IMR-90 (cell line): ENCODE measurements at regions not wholly inside any gene's neighbourhood (a gene's known extent, or its start where the extent isn't known, plus 50 kb on each side); places are given as distances from the start of the nearest gene placed in this dataset.

Experiments
- ATAC-seq: fragments of 200-7000 bp; cut with Tn5 transposase; 2 replicates; pipeline ENCODE4 v1.9.1; 2020; ENCODE audit warnings: low read depth, mild to moderate bottlenecking, moderate library complexity
- BruUV-seq: library from RNA; stranded (reverse); fragments of 400-500 nt; replicated peaks from 2 replicates; lab custom pipeline; 2021; lab: Mats Ljungman, UMichigan
- CTCF ChIA-PET: fragments of 300-600 bp; formaldehyde crosslinking; extraction: SDS; loops from one replicate; lab custom pipeline; 2021; ENCODE audit warnings: antibody characterized with exemption; lab: Yijun Ruan, JAX
- POLR2A ChIA-PET: fragments of 300-600 bp; sonication (Branson Sonifier 250); formaldehyde crosslinking; loops from one replicate; lab custom pipeline; 2022; ENCODE audit warnings: antibody characterized with exemption; ENCODE audit not compliant: unreplicated experiment; lab: Charles Lee
- DNase-seq: peaks from one replicate; pipeline ENCODE4 v3.0.0; 2013
- H2AFZ ChIP-seq: replicated peaks from 2 replicates; pipeline ENCODE3; 2013; ENCODE audit warnings: low read length, mild to moderate bottlenecking; ENCODE audit not compliant: poor library complexity
- H2AK5ac ChIP-seq: 2 replicates; pipeline ENCODE4 v1.6.1; 2013; ENCODE audit warnings: low read depth, low read length, inconsistent platforms
- H2AK9ac ChIP-seq: replicated peaks from 2 replicates; pipeline ENCODE3; 2013; ENCODE audit warnings: mild to moderate bottlenecking, low read depth, low read length, moderate library complexity; ENCODE audit not compliant: poor library complexity
- H2BK120ac ChIP-seq: 2 replicates; pipeline ENCODE4 v1.6.1; 2013; ENCODE audit warnings: low read depth, low read length, inconsistent platforms
- H2BK15ac ChIP-seq: 3 replicates; pipeline ENCODE4 v1.6.1; 2013; ENCODE audit warnings: low read depth, low read length, inconsistent platforms
- H2BK20ac ChIP-seq: 2 replicates; pipeline ENCODE4 v1.6.1; 2013; ENCODE audit warnings: low read depth, mild to moderate bottlenecking, inconsistent platforms, low read length, moderate library complexity
- H2BK5ac ChIP-seq: 2 replicates; pipeline ENCODE4 v1.6.1; 2013; ENCODE audit warnings: mild to moderate bottlenecking, low read depth, low read length, inconsistent platforms; ENCODE audit not compliant: poor library complexity, severe bottlenecking
- H3K14ac ChIP-seq: replicated peaks from 2 replicates; pipeline ENCODE4 v1.6.1; 2013; ENCODE audit warnings: low read depth, low read length, inconsistent platforms
- H3K18ac ChIP-seq: 2 replicates; pipeline ENCODE4 v1.6.1; 2013; ENCODE audit warnings: low read depth, low read length, control low read depth
- H3K23ac ChIP-seq: 2 replicates; pipeline ENCODE4 v1.6.1; 2013; ENCODE audit warnings: low read depth, low read length, inconsistent platforms
- H3K27ac ChIP-seq: 2 replicates; pipeline ENCODE4 v1.5.1; 2013; ENCODE audit warnings: mild to moderate bottlenecking, control low read depth, low read length; ENCODE audit not compliant: insufficient read depth
- H3K27me3 ChIP-seq: 2 replicates; pipeline ENCODE4 v1.6.1; 2013; ENCODE audit warnings: low read length; ENCODE audit not compliant: control insufficient read depth, insufficient read depth
- H3K36me3 ChIP-seq: 2 replicates; pipeline ENCODE4 v1.6.1; 2013; ENCODE audit warnings: low read length, mixed read lengths; ENCODE audit not compliant: control insufficient read depth, insufficient read depth
- H3K4ac ChIP-seq: 2 replicates; pipeline ENCODE4 v1.6.1; 2013; ENCODE audit warnings: low read depth, low read length, inconsistent platforms
- H3K4me1 ChIP-seq: 2 replicates; pipeline ENCODE4 v1.6.1; 2013; ENCODE audit warnings: low read length, mixed read lengths; ENCODE audit not compliant: control insufficient read depth, insufficient read depth
- H3K4me2 ChIP-seq: 2 replicates; pipeline ENCODE4 v1.6.1; 2013; ENCODE audit warnings: low read depth, mild to moderate bottlenecking, control low read depth, low read length, moderate library complexity
- H3K4me3 ChIP-seq: 2 replicates; pipeline ENCODE4 v1.5.1; 2013; ENCODE audit warnings: low read depth, mild to moderate bottlenecking, control low read depth, low read length, moderate library complexity; ENCODE audit not compliant: insufficient read depth
- H3K56ac ChIP-seq: 2 replicates; pipeline ENCODE4 v1.6.1; 2013; ENCODE audit warnings: low read length, inconsistent platforms; ENCODE audit not compliant: insufficient read depth; ENCODE audit errors: extremely low read depth
- H3K79me1 ChIP-seq, 2 experiments: 2 replicates each; pipeline ENCODE4 v1.6.1; 2013; ENCODE audit warnings: low read length in 2 of 2, inconsistent platforms in 1 of 2, low read depth in 1 of 2
- H3K9ac ChIP-seq: 2 replicates; pipeline ENCODE4 v1.6.1; 2013; ENCODE audit warnings: low read depth, low read length, control low read depth
- H3K9me1 ChIP-seq: 2 replicates; pipeline ENCODE4 v1.6.1; 2013; ENCODE audit warnings: low read length, inconsistent platforms; ENCODE audit not compliant: insufficient read depth
- H3K9me3 ChIP-seq: 2 replicates; pipeline ENCODE4 v1.6.1; 2013; ENCODE audit warnings: low read length; ENCODE audit not compliant: control insufficient read depth, insufficient read depth
- H4K20me1 ChIP-seq: 2 replicates; pipeline ENCODE4 v1.6.1; 2013; ENCODE audit warnings: low read length, inconsistent platforms; ENCODE audit not compliant: insufficient read depth
- H4K5ac ChIP-seq: 2 replicates; pipeline ENCODE4 v1.6.1; 2013; ENCODE audit warnings: mild to moderate bottlenecking, low read depth, low read length, control low read depth
- H4K8ac ChIP-seq, 2 experiments: 2 replicates each; pipeline ENCODE4 v1.6.1; 2013; ENCODE audit warnings: low read depth in 2 of 2, low read length in 2 of 2, control low read depth in 1 of 2, inconsistent platforms in 1 of 2
- H4K91ac ChIP-seq: 2 replicates; pipeline ENCODE4 v1.6.1; 2013; ENCODE audit warnings: low read depth, low read length, inconsistent platforms; ENCODE audit not compliant: insufficient read depth
- BHLHE40 ChIP-seq: fragments of 150-350 bp; IDR thresholded peaks from 2 replicates; pipeline ENCODE4 v1.6.1; 2016; ENCODE audit warnings: mild to moderate bottlenecking, low read depth, low read length
- CEBPB ChIP-seq: IDR thresholded peaks from 2 replicates; pipeline ENCODE4 v1.6.1; 2012; ENCODE audit warnings: low read depth, low read length, improper control_type of control experiment
- CHD1 ChIP-seq: IDR thresholded peaks from 2 replicates; pipeline ENCODE4 v1.6.1; 2012; ENCODE audit warnings: low read depth, low read length, improper control_type of control experiment
- FOS ChIP-seq: fragments of 150-350 bp; IDR thresholded peaks from 2 replicates; pipeline ENCODE4 v1.6.1; 2016; ENCODE audit warnings: low read depth, low read length
- MAFK ChIP-seq: IDR thresholded peaks from 2 replicates; pipeline ENCODE4 v1.6.1; 2012; ENCODE audit warnings: low read depth, low read length, improper control_type of control experiment
- MAZ ChIP-seq: IDR thresholded peaks from 2 replicates; pipeline ENCODE4 v1.6.1; 2012; ENCODE audit warnings: low read depth, mild to moderate bottlenecking, low read length, improper control_type of control experiment, moderate library complexity, borderline replicate concordance
- MXI1 ChIP-seq: IDR thresholded peaks from 2 replicates; pipeline ENCODE4 v1.6.1; 2012; ENCODE audit warnings: low read depth, mild to moderate bottlenecking, low read length, moderate library complexity, borderline replicate concordance
- NFE2L2 ChIP-seq: fragments of 150-350 bp; IDR thresholded peaks from 2 replicates; pipeline ENCODE4 v1.6.1; 2016; ENCODE audit warnings: low read depth, mild to moderate bottlenecking, low read length
- POLR2A ChIP-seq: IDR thresholded peaks from 2 replicates; pipeline ENCODE4 v1.6.1; 2012; ENCODE audit warnings: mild to moderate bottlenecking, low read depth, low read length
- RAD21 ChIP-seq: IDR thresholded peaks from 2 replicates; pipeline ENCODE4 v1.6.1; 2012; ENCODE audit warnings: low read length, improper control_type of control experiment
- RCOR1 ChIP-seq: IDR thresholded peaks from 2 replicates; pipeline ENCODE4 v1.6.1; 2012; ENCODE audit warnings: mild to moderate bottlenecking, low read length, improper control_type of control experiment; ENCODE audit not compliant: insufficient replicate concordance
- RFX5 ChIP-seq: IDR thresholded peaks from 2 replicates; pipeline ENCODE4 v1.8.0; 2012; ENCODE audit warnings: low read depth, mild to moderate bottlenecking, low read length, moderate library complexity
- SMC3 ChIP-seq: fragments of 150-350 bp; IDR thresholded peaks from 2 replicates; pipeline ENCODE4 v1.6.1; 2016; ENCODE audit warnings: low read depth, mild to moderate bottlenecking, antibody characterized with exemption, low read length, moderate library complexity
- WGBS, 2 experiments: methylation state at CpG; one replicate each; pipeline versions ENCODE4 v1.1.5 to v1.1.7; 2013; ENCODE audit warnings: missing lambda C conversion rate in 2 of 2; ENCODE audit not compliant: insufficient read length in 1 of 2; ENCODE audit errors: extremely low coverage in 2 of 2; 5-methylcytosine and 5-hydroxymethylcytosine counted together
- dilution Hi-C: fragments of 300-500 bp; cut with HindIII; formaldehyde crosslinking; loops from one replicate; pipeline ENCODE4 v1.14.3; 2018; ENCODE audit warnings: low sequenced_read_pairs; ENCODE audit not compliant: unreplicated experiment
- in situ Hi-C: fragments of 300-500 bp; cut with MboI; formaldehyde crosslinking; loops from 3 replicates; pipeline ENCODE4 v1.14.3; 2019; ENCODE audit warnings: low sequenced_read_pairs, inconsistent platforms, mixed read lengths
- intact Hi-C: fragments of 100-400 bp; cut with micrococcal nuclease; formaldehyde crosslinking; loops from 2 replicates; pipeline ENCODE4 v1.10.0; 2022
- TF ChIP-seq, protein P1 (sequence below): fragments of 150-350 bp; IDR thresholded peaks from 2 replicates; pipeline ENCODE4 v1.6.1; 2017; ENCODE audit warnings: mild to moderate bottlenecking, antibody characterized with exemption, low read length, low read depth
- TF ChIP-seq, protein P2 (sequence below): fragments of 150-350 bp; IDR thresholded peaks from 2 replicates; pipeline ENCODE4 v1.6.1; 2016; ENCODE audit warnings: low read depth, mild to moderate bottlenecking, low read length, moderate library complexity, borderline replicate concordance
- TF ChIP-seq, protein P3 (sequence below): conservative IDR thresholded peaks from 2 replicates; pipeline ENCODE4 v1.5.1; 2012; ENCODE audit warnings: mild to moderate bottlenecking, low read depth, low read length, improper control_type of control experiment

DNA sequence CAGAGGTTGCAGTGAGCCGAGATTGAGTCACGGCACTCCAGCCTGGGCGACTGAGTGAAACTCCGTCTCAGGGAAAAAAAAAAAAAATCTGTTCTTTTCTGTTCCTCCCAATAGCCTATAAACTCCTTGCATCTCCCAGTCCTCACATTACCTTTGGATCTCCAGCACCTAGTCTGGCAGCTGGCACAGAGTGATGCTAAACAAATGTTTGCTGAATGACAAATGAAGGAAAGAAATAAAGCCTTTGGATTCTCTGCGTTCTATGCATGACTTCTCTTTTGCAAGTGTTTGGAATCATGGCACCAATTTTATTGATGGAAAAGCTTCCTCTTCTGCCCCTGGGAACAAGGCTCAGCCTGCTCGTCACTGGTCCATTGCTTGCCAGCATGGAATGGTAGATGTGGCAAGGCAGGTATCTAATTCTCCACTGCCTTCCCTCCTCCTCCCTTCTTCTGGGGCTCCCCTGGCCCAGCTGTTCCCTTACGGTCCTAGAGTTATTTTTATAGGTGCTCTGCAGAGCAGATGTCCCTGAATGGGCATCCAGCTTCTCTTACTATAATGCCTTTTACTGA is 53.6 kb upstream of the FYN start:
- H3K9me3 ChIP-seq, result no peaks in the 10 kb centered on the region
- 0% methylated on average over 1 of the region's 7 CpGs; no CpG with 5 or more reads in 1 of the 2 experiments for WGBS, 2 experiments
- H2AFZ ChIP-seq, result no peak overlapping the region
- H2AK5ac ChIP-seq, result no peak overlapping the region
- ATAC-seq, result no peak
- no TSS peak for BruUV-seq
- no peaks in the 10 kb centered on the region for H3K36me3 ChIP-seq
- no peak overlapping the region for H4K91ac ChIP-seq
- H2BK15ac ChIP-seq, result no peak overlapping the region; the same call in 2 of the 3 replicates
- H2BK120ac ChIP-seq, result no peak overlapping the region
- H4K8ac ChIP-seq, result no peak overlapping the region
- H3K23ac ChIP-seq, result no peak overlapping the region; the same call in 1 of the 2 replicates
- no peak overlapping the region for H3K4ac ChIP-seq
- peaks cover 5% of the 10 kb centered on the region for H3K9me1 ChIP-seq
- H4K20me1 ChIP-seq, result no peaks in the 10 kb centered on the region
- in situ Hi-C loops (no loop called here), intact Hi-C loops (no loop called here), dilution Hi-C loops (no loop called here)
- peaks cover 3% of the 10 kb centered on the region; the same call in 1 of the 2 replicates for H3K4me1 ChIP-seq
- no peak overlapping the region for H3K18ac ChIP-seq
- no peak for TF ChIP-seq CEBPB
- no peak for TF ChIP-seq NFE2L2
- no peak for TF ChIP-seq RAD21
- no peak for TF ChIP-seq MXI1
- TF ChIP-seq RCOR1, result no peak
- no peak for TF ChIP-seq RFX5
- no peak for TF ChIP-seq POLR2A
- TF ChIP-seq MAFK, result no peak
- no peak for TF ChIP-seq FOS
- TF ChIP-seq, protein P1, sequence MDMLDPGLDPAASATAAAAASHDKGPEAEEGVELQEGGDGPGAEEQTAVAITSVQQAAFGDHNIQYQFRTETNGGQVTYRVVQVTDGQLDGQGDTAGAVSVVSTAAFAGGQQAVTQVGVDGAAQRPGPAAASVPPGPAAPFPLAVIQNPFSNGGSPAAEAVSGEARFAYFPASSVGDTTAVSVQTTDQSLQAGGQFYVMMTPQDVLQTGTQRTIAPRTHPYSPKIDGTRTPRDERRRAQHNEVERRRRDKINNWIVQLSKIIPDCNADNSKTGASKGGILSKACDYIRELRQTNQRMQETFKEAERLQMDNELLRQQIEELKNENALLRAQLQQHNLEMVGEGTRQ, result no peak
- TF ChIP-seq SMC3, result no peak
- no peak for TF ChIP-seq BHLHE40
- TF ChIP-seq, protein P2, sequence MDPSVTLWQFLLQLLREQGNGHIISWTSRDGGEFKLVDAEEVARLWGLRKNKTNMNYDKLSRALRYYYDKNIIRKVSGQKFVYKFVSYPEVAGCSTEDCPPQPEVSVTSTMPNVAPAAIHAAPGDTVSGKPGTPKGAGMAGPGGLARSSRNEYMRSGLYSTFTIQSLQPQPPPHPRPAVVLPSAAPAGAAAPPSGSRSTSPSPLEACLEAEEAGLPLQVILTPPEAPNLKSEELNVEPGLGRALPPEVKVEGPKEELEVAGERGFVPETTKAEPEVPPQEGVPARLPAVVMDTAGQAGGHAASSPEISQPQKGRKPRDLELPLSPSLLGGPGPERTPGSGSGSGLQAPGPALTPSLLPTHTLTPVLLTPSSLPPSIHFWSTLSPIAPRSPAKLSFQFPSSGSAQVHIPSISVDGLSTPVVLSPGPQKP, result no peak
- no peak for TF ChIP-seq CHD1
- TF ChIP-seq MAZ, result no peak
- TF ChIP-seq, protein P3, sequence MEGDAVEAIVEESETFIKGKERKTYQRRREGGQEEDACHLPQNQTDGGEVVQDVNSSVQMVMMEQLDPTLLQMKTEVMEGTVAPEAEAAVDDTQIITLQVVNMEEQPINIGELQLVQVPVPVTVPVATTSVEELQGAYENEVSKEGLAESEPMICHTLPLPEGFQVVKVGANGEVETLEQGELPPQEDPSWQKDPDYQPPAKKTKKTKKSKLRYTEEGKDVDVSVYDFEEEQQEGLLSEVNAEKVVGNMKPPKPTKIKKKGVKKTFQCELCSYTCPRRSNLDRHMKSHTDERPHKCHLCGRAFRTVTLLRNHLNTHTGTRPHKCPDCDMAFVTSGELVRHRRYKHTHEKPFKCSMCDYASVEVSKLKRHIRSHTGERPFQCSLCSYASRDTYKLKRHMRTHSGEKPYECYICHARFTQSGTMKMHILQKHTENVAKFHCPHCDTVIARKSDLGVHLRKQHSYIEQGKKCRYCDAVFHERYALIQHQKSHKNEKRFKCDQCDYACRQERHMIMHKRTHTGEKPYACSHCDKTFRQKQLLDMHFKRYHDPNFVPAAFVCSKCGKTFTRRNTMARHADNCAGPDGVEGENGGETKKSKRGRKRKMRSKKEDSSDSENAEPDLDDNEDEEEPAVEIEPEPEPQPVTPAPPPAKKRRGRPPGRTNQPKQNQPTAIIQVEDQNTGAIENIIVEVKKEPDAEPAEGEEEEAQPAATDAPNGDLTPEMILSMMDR, result no peak
- POLR2A ChIA-PET, result no interaction called here
- no peak overlapping the region for H4K5ac ChIP-seq
- H2BK5ac ChIP-seq, result no peak overlapping the region
- no peak overlapping the region for H3K4me3 ChIP-seq
- no peak overlapping the region for H2AK9ac ChIP-seq
- no peak overlapping the region for H3K4me2 ChIP-seq
- CTCF ChIA-PET, result interaction anchor here (0.6 kb wide), 1 partner anchor 16 kb away, joined by 4 read pairs; no protein-coding TSS in a partner anchor
- H3K27ac ChIP-seq, result no peak overlapping the region
- no peak overlapping the region for H3K14ac ChIP-seq
- no peak overlapping the region for H3K9ac ChIP-seq
- no peak overlapping the region for H2BK20ac ChIP-seq
- no peak for DNase-seq
- H3K27me3 ChIP-seq, result peaks cover 2% of the 10 kb centered on the region; the same call in 1 of the 2 replicates
- H3K79me1 ChIP-seq, result no peaks in the 10 kb centered on the region
- no peak overlapping the region for H3K56ac ChIP-seq
